ENCODE measurements at regions not wholly inside any gene's neighbourhood (a gene's known extent, or its start where the extent isn't known, plus 50 kb on each side); places are given as distances from the start of the nearest gene placed in this dataset.

DNA sequence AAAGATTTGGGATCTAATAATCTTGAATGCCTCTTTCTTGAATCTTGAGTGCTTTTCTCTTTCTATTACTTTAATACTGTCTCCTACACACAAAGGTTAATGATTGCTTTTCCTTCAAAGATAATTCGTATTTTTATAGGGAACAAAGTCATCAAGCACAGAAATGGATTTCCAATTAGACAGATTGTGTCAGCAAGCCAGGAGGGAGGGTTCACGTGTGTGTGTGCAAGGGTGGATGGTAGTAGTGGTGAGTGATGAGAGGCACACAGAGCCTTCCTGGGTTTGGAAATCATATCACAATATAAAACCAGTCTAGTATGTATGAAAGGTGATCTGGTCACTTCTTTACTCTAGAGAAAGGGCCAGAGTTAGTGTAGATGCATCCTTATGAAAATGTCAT is 51.2 kb upstream of the NEDD9 start:
- no peak for TF ChIP-seq CTCF (IDR thresholded peaks at IDR 0.05)
- ATAC-seq (ENCODE audit: low FRiP score) = no peak
- DNase-seq (ENCODE audit: low spot score) = no peak

GRCh38 chr6:11282875-11283274 is 50.4 kb upstream of the NEDD9 start:
- DNase-seq (ENCODE audit: low spot score) (no peak), ATAC-seq (ENCODE audit: low FRiP score) (no peak)
- TF ChIP-seq CTCF (IDR thresholded peaks at IDR 0.05) = no peak

All from omental fat pad (tissue), 3 donors.